ENCODE measurements at regions not wholly inside any gene's neighbourhood (a gene's known extent, or its start where the extent isn't known, plus 50 kb on each side); places are given as distances from the start of the nearest gene placed in this dataset.
A peak's percentile ranks its signal among the peaks of the same experiment; 100 is the strongest.

DNA sequence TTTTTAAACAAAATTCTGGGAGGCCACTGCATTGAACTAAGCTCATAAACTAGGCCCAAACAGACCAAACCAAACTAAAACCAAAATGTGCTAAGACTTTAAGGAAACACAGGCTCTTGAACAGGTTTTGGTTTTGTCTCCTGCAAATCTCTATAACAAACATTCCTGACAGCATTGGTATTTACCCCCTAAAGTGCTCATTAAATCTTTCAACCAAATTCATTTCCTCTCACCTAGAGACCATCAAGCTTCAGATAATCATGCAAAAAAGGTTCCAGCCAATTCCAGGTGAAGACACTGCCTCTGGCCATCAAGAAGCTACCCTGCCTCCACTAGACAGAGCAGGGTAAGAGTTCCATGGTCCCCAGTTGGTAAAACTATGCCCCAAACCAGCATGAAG is 951.2 kb upstream of the MIR17HG start:
- no peak for DNase-seq

DNA sequence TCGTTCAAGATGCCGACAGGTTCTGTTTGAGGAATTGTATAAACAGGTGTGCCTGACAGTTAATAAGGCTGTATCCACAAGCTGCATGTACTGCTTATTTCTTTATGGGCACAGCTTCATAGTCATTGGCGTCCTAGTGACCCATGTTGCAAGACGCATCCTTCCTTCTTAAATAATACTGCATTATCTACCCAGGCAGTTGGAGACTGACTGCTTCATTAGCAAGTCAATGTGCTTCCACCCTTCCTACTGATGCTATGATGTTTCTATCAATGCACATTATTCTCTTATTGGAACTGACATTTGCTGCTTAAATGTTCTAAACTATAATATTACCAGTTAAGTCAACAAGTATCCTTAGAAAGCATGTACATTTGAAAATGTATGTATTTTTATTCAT is 950.0 kb upstream of the MIR17HG start:
- no peak for DNase-seq

DNA sequence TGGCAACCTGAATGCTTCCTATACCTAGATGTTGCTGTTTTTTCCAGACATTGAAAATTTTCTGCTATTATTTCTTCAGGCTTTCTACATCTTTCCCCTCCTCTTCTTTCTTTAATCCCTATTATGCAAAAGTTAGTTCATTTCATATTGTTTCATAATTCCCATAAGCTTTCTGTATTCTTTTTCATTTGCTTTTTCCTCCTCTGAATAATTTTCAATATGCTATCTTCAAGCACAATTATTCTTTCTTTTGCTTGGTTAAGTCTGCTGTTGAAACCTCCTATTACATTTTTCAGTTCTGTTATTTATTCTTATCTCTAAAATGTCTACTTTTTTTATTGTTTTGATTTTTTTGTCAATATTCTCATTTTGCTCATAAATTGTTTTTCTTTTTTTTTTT is 947.1 kb upstream of the MIR17HG start:
- DNase-seq: no peak

DNA sequence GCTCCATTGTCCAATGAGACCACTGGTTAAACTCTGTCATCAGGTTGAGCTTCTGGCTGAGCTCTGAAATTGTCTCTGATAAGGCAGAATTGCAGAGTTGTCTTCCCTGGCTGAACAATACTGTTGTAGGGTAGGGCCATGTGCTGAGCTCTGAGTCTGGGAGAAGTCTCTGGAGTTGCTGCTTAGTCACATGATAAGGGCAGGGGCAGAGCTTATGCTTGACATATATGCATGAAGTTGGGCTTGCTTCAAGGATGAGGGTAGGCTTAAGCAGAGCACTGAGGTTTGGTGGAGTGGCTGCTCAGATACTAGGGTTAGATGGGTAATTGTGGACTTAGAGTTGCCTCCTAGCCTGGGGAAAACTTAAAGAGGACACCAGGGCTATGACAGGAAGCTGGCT is 946.3 kb upstream of the MIR17HG start:
- DNase-seq: no peak

DNA sequence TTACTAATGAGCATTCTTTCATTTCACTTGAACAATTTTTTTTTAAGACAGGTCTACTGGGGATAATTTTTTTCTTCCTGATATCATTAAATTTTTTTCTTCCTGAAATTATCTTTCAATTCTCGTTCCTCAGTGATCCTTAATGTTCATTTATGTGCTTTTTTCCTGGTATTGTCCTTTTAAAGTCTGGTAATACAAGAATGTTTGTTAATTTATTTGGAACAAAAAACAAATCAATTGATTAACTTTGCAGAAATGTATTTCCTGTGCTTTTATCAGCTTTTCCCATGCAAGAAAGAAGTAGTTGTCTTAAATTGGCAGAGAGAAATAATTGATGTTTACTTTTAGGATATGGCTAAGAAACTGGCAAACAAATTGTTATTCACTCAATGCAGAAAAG is 945.4 kb upstream of the MIR17HG start:
- no peak for DNase-seq

DNA sequence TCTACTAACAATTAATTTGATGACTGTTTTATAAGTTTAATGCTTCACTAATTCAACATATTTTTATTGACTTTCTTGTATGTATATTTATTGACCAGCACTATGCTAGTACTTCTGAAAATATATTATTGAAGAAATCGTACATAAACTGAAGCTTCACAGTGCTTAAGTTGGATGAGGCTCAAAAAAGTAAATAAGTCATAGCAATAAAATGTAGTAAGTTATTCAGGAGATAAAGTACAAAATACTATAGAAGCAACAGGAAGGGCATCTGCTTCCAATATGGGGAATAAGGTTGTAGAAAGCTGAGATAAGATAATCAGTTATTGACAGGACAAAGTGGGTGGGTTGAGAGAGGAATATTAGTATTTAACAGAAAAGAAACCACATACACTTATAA is 944.9 kb upstream of the MIR17HG start:
- DNase-seq: no peak

DNA sequence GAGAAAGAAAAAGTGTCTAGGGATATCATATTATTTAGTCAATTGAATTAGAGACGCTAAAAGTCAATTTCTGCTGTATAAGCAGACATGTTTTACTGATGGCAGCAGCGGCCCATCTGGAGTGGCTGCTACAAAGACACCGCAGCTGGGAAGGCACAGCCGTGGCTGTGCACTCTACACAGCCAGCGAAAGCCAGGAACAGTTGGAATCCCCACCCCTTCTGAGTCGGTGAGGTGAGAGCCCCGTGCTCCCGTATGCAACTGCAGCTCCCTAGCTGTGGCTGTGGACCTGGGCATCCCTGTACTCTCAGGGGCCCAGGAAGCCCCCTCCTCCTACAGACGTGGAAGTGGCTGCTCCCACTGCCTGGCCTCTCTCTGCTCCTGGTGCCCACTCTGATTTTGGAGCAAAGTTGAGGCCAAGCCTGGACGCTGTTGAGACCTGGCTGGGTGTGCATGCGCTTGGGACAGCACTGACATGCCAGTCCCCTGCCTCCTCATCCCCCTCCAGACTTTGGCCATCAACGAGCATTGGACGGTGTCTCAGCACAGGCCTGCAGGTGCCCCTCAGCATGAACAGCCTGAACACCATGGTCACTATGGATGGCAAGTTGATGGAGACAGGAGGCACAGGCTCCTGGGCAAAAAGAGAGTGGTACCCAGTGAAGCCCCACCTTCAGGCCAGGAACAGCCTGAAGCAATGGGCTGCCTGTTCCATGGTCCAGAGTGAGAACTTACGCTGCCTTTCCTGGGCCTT is 944.0 kb upstream of the MIR17HG start:
- no peak for DNase-seq

DNA sequence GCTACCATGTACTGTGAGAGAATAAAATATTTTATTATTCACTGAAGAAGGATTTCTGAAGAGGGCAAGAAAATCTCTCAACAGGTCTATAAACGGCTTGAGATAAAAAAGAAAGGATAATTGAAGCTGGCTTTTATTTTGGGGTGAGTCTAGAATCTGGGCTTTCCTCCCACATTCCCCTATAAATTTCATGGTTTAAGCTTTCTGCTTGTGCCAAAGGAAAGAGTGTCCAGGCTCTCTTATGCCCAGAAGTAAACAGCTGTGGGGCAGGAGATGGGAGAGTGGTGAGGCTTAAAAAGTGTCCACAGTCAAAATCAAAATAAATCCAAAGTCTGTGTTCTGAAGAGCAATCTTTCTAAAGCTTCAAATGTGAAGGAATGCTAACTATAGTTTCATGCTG is 942.2 kb upstream of the MIR17HG start:
- no peak for DNase-seq

DNA sequence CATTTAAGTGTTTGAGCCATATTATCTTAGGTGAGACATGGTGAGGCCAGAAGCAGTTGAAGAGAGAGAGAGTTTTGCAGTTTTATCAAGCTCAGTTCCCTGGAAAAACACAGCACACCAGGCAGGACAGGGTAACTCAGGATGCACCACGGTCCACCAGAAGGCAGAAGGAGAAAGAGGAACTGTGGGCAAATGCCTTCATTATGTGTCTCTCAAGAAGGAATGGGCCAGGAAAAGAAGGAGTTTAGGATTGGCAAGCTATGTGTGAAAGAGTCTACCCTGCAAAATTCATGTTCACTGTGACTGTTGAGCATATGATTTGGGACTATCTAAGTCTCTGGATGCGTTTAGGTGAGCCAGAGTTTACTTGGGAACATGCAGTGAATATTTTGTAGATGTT is 934.5 kb upstream of the MIR17HG start:
- DNase-seq: no peak

DNA sequence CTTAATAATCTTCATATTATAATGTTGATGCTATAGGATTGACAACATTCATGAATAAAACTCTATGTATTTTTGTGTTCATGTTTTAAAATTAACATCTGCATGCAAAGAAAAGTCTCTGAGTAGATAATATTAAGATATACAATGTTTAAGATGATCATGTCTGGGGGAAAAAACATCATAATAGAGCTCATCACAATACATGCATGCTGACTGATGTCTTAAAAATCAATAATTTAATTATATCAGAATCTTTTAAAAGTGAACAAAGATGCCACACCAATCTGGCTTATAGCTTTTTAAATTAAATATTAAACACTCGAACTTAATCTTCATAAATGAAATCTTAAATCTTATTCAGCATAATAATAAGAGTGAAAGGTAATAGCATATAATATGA is 933.9 kb upstream of the MIR17HG start:
- no peak for DNase-seq

DNA sequence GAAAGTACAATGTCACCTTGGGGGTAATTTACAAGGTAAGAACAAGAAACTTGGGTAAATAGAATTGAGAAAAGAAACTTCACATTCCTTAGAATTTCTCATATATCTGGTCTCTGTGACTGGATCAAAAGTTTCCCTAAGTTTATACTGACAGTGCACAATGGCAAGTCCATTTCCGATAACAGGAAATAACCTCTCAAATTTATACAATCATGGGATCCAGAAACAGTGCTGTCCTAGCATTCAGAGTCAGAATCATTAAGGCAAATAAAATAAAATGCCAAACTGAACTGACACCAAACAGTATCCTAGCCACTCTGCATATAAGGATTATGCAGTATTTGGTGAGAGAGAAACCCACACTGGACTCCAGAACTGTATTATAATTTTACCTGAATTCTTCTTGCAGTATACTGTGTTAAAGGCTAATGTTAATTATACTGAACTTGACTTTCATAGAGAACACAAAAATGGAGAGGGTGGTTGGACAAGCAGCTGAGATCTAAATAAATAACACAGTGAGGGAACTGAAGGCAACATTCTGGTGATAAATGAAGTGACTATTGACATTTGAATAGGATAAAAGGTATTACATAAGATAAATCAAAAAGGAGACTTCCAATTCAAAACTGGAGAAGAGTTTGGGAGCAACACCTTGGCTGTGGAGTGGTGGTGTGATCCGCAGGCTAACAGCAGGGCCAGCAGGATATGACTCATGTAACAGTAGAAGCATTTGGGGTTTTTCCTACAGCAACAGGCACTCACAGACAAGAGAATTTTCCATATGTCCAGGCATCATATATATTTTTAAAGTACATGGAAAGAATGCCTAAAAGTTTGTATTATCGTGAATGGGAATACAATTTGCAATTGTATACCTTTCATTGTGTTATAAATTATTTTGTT is 932.5 kb upstream of the MIR17HG start:
- DNase-seq: peak; percentile 22

DNA sequence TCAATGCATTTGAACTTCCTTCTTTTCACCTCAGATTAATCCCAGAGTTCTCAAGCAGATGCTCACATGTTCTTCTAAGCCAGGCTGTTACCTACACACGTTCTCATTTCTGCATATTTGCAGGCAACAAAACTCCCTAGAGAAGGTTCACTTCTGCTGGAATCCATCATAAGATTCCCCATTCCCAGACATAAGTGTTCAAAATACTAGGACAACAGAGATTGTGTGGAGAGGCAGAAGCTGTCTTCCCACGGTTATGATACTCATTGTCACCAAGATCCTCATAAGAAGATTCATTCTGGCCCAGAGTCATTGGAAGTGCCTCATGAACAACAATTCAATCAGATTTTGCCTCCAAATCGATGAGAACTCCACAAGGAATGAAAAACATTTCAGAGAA is 931.6 kb upstream of the MIR17HG start:
- no peak for DNase-seq

DNA sequence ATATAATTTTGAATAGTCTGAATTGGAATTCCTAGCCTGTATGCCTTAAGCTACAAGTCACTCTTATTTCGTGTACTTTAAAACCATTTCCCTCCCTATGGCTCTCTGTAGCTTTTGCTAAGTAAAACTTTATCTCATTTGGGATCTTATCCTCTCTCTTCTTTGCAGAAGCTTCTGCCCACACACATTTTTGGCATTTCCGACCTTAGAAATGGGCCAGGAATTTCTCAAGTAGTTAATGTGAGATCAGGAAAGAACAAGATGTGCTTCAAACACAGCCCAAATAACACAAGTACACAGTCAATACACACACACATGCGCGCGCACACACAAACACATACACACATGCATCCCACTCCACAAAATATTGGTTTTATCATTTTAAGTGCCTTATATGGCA is 931.0 kb upstream of the MIR17HG start:
- no peak for DNase-seq

DNA sequence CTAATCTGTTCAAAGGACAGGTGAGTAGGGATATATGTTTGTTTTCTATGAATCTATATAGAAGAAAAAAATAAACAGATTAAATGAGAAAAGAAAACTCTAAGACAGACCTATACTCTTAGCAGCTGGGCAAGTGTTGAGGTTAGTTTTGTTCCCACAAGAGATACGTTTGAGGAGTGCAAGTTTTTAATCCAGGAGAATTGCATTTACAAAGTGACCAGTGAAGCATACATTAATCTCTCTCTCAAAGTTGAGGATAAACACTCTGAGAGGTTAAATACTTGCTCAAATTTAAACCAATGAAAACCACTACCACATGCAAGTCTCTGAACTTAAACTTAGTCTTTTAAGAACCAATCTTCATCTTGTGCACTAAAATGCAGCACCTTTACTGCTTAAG is 930.5 kb upstream of the MIR17HG start:
- no peak for DNase-seq

DNA sequence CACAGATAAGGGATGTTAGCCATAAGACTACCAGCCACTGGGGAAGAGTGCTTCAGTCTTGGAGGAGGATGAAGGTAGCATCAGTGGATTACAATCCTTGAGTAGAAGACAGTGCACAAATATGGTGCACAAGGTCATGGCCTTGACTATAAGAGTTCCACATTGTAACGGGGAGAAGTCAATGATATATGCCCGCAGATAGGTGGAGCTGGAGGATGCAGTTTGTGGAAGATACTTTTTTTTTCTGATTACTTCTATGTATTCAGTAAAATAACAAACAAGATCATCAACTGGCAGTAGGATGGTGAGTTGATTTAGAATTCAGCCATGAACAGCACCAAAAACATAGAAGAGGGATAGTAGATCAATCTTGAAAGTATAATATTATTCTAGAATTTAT is 926.8 kb upstream of the MIR17HG start:
- DNase-seq: no peak

DNA sequence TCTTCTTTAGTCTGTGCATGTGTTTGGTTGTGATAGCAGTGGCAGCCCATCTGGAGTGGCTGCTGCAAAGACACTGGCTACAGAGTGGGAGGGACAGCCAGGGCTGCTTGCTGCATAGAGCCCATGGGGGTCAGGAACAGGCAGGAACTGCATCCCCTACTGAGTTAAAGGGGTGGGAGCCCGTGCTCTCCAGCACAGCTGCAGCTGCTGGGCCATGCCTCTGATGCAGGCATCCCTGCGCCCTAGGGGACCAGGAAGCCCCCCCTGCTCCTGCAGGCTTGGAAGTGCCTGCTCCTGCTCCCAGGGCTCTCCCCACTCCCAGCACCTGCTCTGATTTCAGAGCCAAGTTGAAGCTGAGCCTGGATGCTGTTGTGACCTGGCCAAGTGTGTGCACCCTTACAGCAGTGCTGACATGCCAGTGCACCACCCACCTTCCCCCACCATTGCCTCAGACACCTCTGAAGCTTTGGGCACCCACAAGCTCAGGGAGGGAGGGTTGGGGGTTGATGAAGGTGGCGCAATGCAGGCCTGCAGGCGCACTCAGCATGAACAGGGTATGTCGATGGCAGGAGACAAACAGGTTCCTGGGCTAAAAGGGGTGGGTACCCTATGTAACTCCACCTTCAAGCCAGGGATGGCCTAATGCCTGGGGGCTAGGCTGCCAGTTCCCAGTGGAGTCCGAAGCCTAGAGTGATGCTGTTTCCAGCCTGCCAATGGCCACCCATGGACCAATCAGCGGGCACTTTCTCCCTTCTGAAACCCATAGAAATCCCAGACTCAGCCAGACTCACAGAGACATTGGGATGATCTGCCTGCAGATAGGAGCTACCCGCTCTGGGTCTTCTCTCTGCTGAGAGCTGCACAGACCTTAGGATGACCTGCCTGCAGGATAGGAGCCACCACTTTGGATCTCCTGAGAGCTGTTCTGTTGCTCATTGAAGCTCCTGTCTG is 919.9 kb upstream of the MIR17HG start:
- no peak for DNase-seq

DNA sequence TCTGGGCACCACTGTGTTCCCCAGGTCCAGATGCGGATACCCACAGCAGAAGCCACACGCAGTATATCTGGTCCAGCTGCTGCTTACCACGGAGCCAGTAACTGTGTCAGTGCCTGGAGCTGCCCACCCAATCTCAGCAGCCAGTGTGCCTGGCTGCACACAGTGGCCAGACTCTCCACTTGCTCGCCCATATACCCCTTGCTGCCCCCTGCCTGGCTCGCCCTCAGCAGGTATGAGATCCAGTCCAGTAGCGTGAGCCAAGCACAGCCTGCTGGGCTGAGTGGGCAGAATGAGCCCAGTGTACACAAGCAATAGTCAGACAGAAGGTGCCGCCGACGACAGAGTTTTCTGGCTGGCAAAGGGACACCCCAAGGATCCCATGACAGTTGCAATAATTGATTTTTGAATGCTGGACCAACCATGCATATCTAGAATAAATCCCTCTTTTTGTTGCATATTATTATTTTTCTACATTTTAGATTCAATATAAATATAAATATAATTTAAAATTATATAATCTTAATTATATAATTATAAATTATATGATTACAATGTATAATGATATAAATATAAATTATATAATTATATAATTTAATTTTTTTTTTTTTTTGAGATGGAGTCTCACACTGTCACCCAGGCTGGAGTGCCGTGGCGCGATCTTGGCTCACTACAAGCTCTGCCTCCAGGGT is 918.8 kb upstream of the MIR17HG start:
- no peak for DNase-seq

DNA sequence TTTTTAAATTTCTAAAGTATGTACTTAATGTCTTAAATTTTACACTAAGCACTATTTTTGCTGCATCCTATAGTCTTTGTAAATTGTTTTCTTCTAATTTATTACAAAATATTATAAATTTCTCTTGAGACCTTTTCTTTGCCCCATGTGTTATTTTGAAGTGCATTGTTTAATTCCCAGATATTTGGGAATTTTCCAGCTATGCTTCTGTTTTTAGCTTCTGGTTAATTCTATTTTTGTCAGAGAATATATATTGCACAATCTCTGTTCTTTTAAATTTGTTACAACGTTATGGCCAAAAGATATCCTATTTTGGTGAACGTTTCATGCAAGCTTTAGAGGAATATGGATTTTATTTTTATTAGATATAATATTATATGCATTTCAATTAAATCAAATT is 917.4 kb upstream of the MIR17HG start:
- DNase-seq: no peak

DNA sequence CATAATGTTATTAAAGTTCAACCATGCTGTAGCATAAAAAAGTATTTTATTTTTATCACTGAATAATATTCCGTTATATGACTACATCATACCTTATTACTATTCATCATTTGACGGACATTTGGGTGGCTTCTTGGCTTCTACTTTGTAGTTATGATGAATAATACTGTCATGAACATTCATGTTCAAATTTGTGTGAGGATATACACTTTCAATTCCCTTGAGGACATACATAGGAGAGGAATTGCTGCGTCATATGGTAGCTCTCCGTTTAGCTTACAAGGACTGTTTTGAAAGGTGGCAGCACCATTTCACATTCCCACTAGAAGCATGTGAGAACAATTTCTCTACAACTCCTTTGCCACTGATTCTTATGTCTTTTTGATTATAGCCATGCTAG is 910.8 kb upstream of the MIR17HG start:
- DNase-seq: no peak

DNA sequence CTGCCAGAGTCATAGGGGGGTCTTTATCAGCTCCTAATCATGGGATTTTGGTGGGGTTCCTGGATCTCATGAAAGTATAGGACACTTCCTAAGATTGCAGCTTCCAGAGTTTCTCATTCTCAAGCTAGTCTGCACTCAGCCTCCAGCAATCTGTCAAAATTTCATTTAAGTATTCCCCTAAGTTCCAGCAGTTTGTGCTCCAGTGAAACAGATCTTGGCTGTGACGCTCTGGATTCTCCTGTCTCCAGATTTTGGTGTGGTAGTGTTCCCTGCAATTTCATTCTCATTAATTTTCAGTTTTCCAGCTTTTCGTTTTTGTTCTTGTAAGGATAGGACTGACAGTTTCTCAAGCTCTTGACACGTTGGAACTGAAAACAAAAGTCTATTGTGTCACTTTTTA is 908.9 kb upstream of the MIR17HG start:
- DNase-seq: no peak

DNA sequence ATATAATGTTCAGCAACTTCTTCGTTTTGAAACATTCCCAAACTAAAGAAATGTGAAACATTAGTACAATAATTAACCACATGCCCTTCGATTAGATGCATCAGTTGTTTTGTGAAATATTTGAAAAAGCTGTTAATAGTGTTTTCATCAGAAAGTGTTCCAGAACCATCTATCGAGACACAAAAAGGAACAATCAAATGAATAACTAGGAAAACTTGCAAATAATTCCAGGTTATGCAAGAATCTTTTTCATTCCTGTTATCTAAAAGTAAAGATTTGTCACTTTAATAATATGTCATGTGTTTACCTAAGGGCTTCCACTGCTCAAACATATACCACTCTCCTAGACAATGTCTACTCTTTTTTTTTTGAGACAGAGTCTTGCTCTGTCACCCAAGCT is 904.2 kb upstream of the MIR17HG start:
- no peak for DNase-seq

DNA sequence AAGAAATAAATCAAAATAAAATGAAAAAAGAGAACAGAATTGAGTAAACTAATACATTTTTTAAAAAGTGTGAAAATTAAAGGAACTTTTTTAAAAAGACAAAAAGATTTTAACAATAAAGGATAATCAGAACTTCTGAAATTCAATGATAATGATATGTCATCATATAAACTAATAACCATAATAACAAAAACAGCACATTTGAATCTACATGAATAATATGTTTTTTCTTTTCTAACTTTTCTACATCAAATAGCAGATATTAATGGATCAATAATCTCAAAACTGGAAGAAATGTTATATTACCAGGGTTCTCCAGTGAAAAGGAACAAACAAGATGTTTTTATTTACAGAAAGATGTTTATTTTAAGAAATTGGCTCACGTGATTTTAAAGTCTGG is 903.3 kb upstream of the MIR17HG start:
- DNase-seq: no peak

DNA sequence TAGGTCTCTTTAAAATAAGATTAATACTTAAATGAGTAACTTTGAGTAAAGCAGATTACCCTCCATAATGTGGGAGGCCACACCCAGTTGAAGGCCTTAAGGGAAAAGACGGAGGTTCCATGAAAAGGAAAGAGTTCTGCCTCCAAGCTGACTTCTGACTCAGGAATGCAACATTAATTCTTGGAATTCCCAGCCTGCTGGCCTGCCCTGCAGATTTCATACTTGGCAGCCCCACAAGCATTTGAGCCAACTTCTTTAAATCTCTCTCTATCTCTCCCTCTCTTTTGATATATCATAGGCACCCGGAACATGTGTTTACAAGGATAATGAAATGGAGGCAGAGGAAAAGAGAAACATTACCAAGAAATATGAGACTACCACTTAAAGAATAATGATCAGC is 902.3 kb upstream of the MIR17HG start:
- DNase-seq: no peak
